GM12865 (cell line): ENCODE measurements at regions not wholly inside any gene's neighbourhood (a gene's known extent, or its start where the extent isn't known, plus 50 kb on each side); places are given as distances from the start of the nearest gene placed in this dataset.

Experiments
- DNase-seq: peaks from one replicate; pipeline ENCODE4 v3.0.0; 2010; ENCODE audit warnings: low read depth
- H3K4me3 ChIP-seq: 2 replicates; pipeline ENCODE4 v1.5.1; 2011; ENCODE audit warnings: mild to moderate bottlenecking, low read depth, low read length, control low read depth
- TF ChIP-seq, protein P1 (sequence below): IDR thresholded peaks from 2 replicates; pipeline ENCODE4 v1.5.1; 2011; ENCODE audit warnings: low read length, control low read depth, low read depth, inconsistent platforms; ENCODE audit not compliant: insufficient read depth; ENCODE audit errors: missing control alignments

- TF ChIP-seq, protein P1, sequence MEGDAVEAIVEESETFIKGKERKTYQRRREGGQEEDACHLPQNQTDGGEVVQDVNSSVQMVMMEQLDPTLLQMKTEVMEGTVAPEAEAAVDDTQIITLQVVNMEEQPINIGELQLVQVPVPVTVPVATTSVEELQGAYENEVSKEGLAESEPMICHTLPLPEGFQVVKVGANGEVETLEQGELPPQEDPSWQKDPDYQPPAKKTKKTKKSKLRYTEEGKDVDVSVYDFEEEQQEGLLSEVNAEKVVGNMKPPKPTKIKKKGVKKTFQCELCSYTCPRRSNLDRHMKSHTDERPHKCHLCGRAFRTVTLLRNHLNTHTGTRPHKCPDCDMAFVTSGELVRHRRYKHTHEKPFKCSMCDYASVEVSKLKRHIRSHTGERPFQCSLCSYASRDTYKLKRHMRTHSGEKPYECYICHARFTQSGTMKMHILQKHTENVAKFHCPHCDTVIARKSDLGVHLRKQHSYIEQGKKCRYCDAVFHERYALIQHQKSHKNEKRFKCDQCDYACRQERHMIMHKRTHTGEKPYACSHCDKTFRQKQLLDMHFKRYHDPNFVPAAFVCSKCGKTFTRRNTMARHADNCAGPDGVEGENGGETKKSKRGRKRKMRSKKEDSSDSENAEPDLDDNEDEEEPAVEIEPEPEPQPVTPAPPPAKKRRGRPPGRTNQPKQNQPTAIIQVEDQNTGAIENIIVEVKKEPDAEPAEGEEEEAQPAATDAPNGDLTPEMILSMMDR, result no peak
- DNase-seq, result no peak
- no peak overlapping the region for H3K4me3 ChIP-seq
Measured at GRCh38 chr13:67292886-67293285, 62.8 kb upstream of the PCDH9 start.

- TF ChIP-seq, protein P1, result no peak
- no peak for DNase-seq
- H3K4me3 ChIP-seq, result no peak overlapping the region
Measured at GRCh38 chr13:67285611-67286010, 55.5 kb upstream of the PCDH9 start.

DNA sequence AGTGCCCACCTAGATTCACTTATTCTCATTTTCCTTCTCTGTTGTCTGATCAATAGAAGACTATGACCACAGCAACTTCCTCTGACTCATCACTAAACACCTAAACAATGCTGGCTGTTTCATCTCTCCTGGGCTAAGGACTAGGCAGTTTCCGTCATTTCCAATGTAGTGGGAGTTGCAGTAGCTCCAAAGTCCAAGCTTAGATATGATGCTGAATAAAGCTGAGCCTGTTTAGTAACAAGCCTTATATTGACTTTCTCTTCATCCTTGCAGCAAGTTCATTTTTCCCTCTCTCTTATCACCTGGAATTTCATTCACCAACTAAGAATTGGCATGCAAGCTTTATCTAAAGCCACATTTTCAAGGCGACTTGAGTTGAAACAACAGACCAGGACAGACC, 53.5 kb upstream of the PCDH9 start:
- no peak for DNase-seq
- TF ChIP-seq, protein P1, result no peak
- H3K4me3 ChIP-seq, result no peak overlapping the region

- no peak for DNase-seq
- no peak overlapping the region for H3K4me3 ChIP-seq
- TF ChIP-seq, protein P1, result no peak
Measured at GRCh38 chr13:67281466-67281865, 51.3 kb upstream of the PCDH9 start.
